NCI-H446 treated with DMSO at 0.1 percent for 48 hours (cell line): ENCODE measurements at regions not wholly inside any gene's neighbourhood (a gene's known extent, or its start where the extent isn't known, plus 50 kb on each side); places are given as distances from the start of the nearest gene placed in this dataset.
"Not testable (repeated sequence)": the region's sequence is repeated elsewhere in the genome, so short reads cannot be mapped to it uniquely, and the experiment has no call there.

Source experiments
- DNase-seq: peaks from one replicate; lab custom pipeline; 2025; lab: John Stamatoyannopoulos, UW

DNA sequence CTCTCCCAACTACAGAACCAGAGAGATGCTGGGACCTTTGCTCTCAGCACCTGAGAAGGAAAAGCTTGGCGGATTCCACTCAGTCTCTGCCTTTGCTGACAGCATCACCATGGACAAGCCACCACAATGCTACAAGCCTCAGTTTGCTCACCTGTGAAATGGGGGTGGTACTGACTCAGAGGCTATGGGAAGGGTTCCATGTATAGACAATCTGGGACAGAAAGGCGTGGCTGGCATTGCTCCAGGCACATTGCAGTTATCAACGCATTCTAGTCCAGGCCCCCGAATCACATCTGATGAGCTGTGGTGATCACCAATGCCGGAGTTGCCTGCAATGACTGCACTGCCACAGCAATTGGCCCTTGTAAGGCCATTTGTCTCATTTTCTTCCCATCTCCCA, 72.6 kb downstream of the ISX start:
- DNase-seq: no peak

DNA sequence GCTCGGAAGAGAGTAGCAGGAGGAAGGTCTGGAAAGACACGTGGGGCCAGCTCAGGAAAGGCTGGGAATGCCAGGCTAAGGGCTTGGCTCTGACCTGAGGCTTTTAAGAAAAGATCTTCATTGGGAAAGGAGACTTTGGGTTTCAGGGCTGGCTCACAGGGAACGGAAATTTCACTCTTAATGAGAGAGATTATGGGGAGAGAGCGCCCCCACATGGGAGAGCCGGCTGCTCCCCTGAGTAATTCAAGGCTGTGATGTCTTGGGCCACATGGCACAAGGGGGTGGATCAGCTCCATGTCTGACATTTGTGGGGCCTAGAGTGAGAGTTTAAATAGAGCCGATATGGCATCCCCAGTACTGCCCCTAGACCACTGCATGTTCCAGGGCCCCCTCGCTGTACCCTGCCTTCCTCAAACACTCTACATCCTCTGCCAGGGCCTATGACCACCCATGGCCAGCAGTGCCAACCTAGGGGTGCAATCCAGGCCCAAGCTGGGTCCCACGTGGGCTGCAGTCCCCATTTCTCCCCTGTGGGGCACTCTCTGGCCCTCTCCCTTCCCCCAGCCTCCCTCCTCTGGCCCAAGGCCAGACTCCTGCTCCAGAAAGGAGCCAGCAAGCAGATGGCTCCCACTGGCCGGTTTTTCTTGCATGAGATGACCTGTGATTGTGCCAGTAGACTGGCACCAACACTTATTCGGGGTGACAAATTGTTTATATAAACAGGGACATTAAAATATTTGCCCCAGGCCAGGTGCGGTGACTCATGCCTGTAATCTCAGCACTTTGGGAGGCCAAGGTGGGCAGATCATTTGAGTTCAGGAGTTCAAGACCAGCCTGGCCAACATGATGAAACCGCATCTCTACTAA, 75.2 kb downstream of the ISX start:
- peak; percentile 75 for DNase-seq

DNA sequence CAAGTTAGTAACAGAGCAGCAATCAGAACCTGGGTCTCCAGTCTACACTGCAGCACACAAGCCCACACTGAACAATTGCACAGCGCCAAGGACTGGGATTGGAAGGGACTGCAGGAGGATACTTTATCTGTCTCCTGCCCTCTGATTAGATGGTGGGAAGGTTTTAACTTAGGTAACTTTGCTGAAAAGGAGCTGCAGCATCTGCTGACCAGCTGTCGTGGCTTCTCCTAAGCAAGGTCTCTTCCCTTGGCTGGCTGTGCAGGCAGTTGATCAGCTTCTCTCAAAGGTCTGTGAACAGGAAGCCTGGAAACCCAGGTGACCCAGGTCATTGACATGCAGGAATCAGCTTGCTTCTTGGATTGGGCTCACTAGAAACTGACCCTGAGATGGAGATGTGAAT, 82.4 kb downstream of the ISX start:
- no peak for DNase-seq

DNA sequence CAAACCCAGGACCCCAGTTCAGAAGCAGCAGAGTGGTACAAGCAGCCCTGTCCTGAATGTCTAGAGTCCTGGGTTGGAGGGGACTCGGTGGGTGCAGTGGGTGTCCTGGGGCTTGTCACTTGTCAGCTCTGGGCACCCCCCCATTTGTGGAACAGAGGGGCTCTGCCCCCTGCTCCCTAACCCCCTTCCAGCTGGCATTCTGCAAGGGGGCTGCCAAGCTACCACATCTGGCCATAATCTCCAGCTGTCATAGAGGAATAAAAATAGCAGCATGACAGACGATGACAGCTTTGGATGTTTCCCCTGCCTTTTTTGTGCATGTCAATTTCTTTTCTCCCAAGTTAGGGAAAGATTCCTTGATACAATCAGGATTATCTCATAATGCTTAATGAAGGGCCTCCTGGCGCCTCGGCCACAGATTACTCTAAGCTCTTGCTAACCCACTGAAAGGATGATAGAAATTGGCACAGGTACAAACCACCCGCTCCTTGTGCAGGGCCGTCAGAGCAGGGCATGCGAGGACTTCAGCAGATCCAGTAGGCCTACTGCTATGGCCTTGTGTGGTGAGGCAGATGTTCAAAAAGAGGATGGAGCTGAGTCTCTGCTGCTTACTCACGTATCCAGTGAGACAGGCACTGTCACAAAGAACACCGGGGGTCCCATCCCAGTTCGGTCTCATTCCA, 83.0 kb downstream of the ISX start:
- no peak for DNase-seq

DNA sequence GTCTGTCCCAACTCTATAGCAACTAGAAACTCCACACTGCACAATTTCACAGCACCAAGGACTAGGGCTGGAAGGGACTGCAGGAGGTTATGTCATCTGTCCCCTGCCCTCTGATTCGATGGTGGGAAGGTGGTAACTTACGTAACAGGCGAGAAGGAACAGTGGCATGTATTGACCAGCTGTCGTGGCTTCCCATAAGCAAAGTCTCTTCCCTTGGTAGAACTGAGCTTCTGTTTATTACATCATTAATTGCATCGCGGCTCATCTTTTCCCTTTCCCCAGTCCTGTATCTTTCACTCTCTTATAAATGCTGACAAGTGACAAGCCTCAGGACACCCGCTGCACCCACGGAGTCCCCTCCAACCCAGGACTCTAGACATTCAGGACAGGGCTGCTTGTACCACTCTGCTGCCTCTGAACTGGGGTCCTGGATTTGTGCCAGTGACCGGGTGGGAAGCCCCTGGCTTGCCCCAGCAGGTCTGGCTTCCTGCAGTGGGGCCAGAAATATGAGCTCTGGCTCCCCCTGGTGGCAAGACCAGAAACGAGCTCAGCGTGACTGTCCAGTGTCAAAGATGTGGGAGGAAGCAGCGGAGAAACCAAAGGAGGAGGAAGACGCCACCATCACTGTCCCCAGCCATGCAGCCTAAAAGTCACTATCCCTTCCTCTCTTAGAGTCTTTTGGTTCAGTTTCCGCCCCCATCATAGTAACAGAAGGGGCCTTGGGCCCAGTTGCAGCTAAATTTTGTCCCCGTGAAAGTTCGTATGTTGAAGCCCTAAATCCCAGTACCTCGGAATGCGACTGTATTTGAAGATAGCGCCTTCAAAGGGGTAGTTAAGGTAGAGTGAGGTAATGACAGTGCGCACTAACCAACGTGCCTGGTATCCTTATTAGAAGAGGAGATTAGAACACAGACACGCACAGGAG, 84.5 kb downstream of the ISX start:
- DNase-seq: no peak

DNA sequence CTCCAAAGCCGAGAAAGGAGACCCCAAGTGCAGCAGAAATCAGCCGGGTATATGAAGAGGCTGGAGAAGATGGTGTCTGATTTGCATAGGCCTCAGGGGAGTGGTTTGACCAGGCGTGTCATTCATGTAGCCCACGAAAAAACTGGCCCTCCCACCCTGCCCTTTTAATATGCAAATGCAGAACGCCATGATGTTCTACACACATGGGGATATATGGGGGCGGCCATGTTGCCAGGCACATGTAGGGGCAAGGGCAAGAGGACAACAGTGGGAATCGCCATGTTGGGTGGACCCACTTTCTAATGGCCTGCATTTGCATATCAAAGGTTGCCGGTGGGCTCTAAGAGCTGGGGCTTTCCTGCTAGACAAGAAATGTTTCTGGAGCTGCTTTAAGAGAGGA, 86.4 kb downstream of the ISX start:
- DNase-seq: no peak

DNA sequence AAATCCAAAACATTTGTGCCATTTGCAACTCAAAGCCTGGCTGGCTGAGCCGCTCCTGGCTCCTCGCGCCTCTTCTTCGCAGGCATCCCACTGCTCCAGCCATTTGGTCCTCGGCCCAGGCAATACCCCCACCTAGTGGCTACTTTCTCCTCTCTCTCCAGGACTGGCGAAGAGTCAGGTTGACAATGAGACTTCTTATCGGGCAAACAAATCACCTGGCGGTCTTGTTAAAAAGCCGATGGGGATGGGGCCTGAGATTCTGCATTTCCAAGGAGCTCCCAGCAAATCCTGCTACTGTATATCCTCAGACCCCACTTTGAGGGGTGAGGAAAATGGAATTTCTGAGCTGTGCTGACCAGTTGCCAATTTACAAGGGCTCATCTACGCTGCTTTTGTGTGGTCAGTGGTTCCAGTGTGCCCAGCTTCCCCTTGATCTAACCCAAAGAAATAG, 89.0 kb downstream of the ISX start:
- no peak for DNase-seq

DNA sequence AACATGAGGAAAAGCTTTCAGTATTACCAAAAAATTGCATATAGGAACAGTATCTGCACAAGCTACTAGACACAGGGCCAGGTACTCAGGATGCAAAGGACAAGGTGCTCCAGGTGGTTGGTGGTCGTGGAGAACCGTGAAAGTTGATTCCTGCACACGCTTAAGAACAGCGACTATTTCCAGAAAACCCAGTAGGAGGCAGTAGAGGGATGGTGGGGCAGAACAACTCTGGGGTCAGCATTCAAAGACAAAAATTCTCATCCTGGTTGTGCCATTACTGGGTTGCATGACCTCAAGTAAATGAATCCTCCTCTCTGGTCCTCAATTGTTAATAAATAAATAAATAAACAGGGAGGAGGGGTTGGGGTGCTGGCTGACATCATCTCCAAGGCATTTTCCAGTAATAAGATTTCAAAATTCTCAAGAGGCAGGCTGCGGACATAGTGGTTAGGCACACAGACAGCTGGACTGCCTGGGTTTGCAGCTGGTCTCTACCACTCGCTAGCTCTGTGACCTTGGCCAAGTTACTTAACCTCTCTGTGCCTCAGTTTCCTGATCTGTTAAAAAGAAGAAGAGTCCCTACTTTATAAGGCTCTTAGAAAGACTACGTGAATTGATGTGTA, 89.6 kb downstream of the ISX start:
- DNase-seq: no peak

DNA sequence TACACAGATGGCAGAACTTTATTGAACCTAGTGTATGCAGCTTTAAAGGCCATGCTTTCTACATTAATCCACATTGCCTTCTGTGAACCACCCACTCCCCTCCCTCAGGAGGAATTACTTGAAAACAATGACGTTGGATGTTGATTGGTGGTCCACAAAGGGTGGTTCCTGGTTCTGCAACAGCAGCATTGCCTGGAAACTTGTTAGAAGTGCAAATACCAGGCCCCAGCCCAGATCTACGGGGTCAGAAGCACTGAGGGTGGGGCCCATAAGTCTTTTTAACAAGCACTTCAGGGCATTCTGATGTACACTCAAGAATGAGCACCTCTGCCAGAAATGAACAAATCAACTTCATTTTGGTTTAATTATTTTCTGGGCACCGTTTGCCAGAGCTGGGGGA, 91.0 kb downstream of the ISX start:
- DNase-seq: no peak

DNA sequence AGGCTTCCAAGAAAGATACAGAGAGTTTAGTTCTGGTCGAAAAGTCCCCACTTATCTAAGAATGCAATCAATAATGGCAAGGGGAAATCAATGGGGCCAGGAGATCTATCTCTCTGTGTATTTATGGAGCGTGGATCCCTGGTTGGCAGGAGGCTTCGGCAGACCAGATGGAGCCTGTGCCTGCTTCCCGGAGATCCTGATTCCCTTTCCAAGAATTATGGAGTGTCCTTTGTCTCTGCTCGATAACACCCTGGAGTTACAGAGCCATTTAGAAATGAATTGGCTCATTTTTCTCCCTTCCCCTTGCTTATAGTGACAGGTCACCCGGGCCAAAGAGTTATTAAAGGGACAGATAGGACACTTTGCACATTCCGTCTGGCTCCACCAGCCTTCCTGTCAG, 92.4 kb downstream of the ISX start:
- DNase-seq: peak; percentile 38

DNA sequence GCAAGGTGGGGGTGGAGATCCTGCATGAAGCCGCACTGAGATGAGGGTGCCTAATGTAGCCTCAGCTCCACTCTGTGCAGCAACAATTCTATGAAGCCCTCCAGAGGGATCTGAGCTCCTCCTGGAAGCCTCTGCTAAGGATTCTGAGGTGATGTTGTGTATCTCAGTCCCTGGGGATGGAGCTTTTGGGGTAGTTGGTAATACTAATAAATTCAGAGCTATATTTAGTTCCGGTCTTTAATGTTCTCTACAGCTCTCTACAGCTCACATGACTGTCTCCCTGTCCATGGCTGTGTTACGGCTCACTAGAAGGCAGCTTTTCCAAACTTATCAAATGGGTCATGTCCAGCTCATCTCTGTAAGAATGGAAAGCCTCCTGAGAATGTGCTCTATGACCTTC, 93.4 kb downstream of the ISX start:
- DNase-seq: no peak

DNA sequence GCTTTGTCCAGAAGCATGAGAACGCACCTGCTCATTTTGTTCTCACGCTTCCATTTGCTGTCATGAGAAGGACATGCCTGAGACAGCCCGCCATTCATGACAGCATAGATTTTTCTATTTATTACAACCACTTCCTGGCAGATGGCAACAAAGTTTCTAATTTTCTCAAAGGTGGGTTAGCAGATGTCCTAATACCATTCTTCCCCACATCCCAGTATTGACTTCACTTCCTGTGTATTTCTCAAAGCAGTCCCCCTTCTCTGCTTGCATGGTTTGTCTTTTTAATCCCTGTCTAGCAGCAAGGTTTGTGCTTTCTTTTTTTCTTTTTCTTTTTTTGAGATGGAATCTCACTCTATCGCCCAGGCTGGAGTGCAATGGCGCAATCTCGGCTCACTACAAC, 94.3 kb downstream of the ISX start:
- no peak for DNase-seq

DNA sequence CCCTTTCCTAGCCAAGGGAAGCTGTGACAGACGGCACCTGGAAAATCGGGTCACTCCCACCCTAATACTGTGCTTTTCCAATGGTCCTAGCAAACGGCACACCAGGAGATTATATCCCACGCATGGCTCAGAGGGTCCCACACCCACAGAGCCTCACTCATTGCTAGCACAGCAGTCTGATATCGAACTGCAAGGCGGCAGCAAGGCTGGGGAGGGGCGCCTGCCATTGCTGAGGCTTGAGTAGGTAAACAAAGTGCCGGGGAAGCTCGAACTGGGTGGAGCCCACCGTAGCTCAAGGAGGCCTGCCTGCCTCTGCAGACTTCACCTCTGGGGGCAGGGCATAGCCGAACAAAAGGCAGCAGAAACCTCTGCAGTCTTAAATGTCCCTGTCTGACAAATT, 91.4 kb upstream of the HMGXB4 start:
- not testable (repeated sequence) for DNase-seq

DNA sequence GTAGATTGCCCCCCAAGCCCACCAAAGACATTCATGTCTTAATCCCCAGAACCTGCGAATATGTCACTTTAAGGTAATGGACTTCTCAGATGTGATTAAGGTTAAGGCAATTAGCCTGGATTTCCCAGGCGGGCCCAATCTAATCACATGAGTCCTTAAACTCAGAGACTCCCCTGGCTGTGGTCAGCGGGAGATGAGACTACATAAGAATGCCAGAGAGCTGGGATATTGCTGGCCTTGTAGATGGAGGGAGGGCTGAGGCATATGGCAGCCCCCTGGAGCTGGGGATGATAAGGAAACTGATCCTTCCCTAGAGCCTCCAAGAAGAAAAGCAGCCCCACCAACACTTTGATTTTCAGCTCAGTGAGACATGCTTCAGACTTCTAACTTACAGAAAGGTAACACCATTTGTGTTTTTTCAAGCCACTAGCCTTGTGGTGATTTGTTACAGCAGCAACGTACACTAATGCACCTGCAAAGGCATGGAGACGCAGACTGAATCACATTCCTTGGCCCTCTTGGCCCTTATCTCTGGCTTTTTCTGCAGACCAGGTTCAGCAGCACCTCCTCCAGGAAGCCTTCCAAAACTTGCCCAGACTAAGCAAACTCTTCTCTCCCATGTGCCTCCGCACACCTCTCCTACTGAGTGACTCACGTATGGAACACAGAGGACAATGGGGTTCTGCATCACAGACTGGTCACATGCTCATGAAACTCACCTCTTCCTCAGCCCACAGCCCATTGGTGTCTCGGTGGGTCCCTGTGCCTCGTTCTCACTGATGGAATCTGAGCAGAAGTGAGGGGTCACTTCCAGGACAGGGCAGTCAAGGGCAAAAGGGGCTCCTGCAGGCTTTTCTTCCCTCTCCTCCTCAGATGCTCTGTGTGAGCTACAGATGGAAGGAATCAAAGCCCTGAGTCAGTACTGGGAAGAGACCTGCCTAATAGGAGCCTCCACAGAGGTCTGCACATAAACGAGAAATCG, 86.3 kb upstream of the HMGXB4 start:
- no peak for DNase-seq

DNA sequence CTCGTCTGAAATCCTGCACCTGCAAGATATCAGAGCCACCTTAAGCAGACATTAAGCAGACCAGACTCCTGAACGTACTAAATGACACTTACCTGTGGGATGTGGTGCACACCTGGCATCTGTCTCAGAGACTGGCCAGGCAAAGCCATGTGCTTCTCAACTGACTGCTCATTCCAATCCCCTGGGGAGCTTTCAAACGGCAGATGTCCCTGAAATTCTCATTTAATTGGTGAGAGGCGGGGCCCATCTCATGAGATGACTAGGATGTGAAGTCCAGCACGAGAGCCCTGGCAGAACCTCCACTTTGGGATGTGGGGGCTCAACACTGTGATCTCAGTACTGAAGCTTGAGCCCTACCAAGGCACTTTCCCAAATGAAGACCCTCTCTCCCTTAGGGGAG, 84.9 kb upstream of the HMGXB4 start:
- DNase-seq: no peak

DNA sequence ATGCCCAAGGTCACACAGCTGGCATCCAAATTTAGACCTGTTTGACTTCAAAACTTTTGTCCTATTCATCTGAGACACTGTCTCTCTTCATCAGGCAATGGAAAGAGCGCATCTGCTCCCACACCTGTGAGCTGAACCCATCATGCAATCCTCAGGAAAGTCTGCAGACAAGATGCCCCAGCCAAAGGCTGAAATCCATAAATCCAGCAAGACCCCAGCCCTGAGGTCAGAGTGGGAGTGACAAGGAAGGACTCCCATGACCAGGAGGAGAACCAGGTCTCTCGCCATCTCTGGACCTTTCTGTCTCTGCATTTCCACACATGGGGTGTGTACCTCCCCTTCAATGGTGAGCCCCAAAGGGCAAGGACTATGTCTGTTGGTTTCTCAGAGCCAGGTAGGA, 83.6 kb upstream of the HMGXB4 start:
- DNase-seq: no peak

DNA sequence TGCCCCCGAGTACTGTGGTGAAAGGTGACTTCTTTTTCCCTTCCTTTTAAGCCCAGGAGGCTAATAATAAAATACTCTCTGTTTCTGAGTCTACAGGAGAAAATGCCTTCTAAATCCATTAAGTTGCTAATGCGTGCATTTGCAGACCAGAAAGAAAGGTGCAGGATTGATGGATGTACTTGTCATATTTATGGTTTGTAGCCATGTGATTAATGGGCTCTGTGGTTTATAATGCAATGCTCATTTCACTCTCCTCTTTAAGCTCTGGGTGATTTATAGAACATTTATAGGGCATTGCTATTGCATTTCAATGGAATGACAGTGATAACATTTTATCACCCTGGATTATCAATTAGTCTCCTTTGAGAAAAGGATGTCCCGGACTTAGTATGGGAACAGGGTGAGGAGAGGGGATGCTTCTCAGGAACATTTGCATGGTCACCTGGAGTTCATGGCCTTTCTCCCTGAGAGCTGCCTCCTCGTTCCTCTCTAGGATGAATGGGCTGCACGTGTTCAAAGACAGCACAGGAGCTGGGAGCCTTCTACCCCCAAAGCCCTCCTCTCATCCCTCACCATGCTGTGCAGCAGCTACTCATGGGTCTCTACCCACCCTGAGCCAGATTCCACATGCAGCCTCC, 82.8 kb upstream of the HMGXB4 start:
- DNase-seq: no peak

DNA sequence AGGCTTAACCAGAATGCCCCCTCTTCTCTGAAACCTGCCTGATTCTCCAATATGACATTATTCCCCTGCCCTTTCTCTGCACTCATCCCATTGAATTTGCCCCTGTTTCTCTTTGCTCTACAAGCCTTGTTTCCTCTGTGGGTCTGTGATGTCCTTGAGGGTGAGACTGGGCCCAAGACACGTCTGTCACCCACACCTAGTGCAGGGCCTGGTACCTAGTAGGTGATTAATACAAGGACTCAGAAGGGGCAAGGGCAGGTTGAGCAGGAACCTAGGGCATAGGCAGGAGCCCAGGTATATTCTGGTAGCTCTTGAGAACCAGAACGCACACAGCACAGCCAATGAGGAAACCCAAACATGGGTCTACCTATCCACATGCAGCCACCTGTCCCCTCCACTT, 81.9 kb upstream of the HMGXB4 start:
- no peak for DNase-seq

DNA sequence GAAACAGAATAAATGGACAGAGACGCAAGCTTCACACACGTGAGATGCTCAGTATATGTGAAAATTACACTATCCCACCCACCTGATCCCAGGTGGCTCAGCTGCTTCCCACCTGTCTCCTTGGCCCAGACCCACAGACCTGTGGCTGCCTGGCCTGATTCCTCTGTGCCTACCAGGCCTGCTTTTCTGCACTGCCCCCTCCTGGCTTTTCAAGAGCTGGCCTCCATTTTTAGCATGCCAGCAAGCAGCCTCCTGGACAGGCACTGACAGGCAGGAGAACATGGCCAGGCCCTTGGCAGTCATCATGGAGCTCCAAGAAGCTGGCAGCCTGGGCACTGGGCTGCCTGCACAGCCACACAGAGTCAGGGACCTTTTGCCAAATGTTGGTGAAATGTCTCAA, 79.5 kb upstream of the HMGXB4 start:
- no peak for DNase-seq

DNA sequence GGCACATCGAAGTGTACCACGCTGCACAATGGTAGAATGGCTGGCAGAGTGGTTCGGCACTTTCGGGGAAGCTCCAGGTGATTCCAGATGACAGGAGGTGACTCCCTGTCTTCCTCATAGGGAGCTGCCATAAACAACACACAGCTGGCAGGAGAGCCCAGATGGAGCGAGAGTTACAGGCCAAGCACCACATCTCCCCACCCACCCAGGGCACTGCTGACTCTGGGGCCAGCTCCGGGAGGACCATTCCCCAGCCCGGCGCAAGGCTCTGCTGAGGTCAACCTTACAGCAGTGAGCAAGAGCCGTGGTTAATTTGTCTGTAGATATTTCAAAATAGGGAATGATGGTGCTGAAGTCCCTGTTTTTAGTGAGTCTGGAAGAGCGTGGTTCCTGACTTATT, 78.8 kb upstream of the HMGXB4 start:
- no peak for DNase-seq
